LNCaP clone FGC (cell line): ENCODE measurements at regions not wholly inside any gene's neighbourhood (a gene's known extent, or its start where the extent isn't known, plus 50 kb on each side); places are given as distances from the start of the nearest gene placed in this dataset.

Experiments used
- DNase-seq: peaks from one replicate; pipeline ENCODE4 v3.0.0-alpha.2; 2011; ENCODE audit warnings: low read depth
- H3K4me3 ChIP-seq: 2 replicates; pipeline ENCODE4 v1.5.1; 2011; ENCODE audit warnings: mild to moderate bottlenecking, low read depth, low read length, control low read depth
- TF ChIP-seq, protein P1 (sequence below): IDR thresholded peaks from 2 replicates; pipeline ENCODE4 v1.5.1; 2012; ENCODE audit warnings: mild to moderate bottlenecking; ENCODE audit not compliant: control insufficient read depth, insufficient read depth; ENCODE audit errors: extremely low read depth

DNA sequence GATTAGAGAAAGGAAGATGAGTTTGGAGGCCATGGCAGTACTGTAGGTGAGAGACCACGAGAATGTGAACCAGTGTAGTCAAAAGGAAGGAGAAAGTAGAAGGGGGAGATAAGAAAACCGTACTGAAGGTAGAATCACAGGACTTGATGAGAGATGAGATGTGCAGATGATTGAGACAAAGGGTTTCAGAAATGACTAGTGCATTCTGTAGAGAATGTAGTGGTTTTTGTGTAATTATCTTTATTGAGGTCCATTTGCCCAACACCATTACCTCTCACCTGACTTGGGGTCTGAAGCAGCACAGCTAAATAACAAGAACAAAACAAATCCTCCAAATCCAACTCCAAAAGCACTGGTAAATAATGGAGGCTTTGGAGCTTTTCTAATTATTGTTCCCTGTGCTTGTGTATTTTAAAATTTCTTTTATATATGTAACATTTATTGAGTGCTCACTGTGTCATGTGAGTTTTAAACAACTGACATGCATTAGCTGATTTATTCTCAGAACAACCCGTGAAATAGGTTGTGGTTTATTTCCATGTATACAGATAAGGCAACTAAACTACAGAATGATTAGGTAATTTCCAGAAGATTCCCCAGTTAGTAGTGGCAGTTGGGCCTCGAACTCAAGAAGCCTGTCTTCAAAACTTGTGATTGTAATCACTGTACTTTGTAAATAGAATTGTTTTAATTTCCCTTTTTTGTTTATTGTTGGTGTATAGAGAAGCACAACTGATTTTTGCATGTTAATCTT, 390.0 kb downstream of the AEBP2 start:
- no peak overlapping the region for H3K4me3 ChIP-seq
- no peak for DNase-seq
- TF ChIP-seq, protein P1, sequence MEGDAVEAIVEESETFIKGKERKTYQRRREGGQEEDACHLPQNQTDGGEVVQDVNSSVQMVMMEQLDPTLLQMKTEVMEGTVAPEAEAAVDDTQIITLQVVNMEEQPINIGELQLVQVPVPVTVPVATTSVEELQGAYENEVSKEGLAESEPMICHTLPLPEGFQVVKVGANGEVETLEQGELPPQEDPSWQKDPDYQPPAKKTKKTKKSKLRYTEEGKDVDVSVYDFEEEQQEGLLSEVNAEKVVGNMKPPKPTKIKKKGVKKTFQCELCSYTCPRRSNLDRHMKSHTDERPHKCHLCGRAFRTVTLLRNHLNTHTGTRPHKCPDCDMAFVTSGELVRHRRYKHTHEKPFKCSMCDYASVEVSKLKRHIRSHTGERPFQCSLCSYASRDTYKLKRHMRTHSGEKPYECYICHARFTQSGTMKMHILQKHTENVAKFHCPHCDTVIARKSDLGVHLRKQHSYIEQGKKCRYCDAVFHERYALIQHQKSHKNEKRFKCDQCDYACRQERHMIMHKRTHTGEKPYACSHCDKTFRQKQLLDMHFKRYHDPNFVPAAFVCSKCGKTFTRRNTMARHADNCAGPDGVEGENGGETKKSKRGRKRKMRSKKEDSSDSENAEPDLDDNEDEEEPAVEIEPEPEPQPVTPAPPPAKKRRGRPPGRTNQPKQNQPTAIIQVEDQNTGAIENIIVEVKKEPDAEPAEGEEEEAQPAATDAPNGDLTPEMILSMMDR = no peak

DNA sequence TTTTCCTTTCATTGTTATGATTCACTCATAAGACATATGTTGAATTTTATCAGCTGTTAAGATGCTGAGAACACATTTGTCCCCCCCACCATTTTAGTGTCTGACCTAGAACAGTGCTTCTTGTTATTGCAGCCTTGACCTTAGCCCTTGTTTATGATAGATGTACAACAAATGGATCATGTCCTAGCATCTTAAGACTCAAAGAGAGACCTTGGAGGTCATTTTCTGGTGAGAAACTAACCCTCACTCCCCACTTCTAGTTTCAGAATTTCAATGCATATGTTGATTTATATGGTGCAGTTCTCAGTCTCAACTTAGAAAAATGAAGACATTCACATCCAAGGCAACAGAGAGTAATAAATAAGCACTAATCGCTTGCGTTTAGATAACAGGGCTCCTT, 391.2 kb downstream of the AEBP2 start:
- no peak overlapping the region for H3K4me3 ChIP-seq
- TF ChIP-seq, protein P1 = no peak
- DNase-seq = no peak

DNA sequence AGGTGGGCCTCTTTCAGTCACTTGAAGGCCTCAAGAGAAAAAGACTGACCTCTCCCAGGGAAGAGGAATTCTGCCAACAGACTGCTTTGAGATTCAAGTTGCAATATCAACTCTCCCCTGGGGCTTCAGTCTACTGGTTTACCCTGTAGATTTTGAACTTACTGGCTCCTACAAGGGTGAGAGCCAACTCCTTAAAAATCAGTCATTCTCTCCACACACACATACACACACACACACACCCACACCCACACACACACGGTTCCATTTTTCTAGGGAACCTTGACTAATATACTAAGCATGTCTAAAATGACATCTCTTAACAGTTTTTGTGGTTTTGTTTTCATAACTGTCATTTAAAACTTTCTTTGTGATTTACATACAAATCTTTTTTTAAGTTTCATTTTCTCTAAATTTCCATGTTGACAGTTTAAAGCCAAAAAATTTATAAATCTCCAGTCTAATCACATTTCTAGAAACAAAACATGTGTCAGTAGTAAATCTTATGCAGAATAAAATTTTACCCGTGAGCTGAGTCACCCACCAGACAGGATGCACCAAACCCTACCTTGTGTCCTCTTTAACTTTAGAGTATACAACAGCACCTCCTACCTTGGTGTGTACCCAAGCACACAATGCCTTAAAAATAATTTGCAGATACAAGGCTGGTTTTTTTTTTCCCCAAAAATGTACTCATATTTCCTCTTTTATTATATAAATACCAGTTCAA, 394.6 kb downstream of the AEBP2 start:
- no peak overlapping the region for H3K4me3 ChIP-seq
- no peak for DNase-seq
- TF ChIP-seq, protein P1 = no peak

DNA sequence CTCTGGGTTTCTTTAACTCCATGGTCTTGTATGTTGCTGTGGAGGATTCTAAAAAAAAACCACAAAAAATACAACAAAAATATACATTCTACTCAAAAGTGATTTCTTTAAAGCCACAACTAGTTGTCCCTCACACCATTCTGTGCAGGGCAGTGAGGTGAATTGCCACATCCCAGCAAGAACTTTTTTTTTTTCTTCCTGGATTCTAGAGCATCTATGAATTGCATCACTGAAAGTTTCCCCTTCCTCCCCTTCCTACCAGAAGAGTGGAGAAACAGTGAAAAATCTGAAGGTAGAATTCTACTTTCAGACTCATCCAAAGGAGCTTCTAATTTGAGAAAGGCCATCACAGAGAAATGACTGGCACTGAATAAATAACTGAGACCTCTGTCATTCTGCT, 395.3 kb downstream of the AEBP2 start:
- H3K4me3 ChIP-seq = no peak overlapping the region
- TF ChIP-seq, protein P1 = no peak
- DNase-seq = no peak

DNA sequence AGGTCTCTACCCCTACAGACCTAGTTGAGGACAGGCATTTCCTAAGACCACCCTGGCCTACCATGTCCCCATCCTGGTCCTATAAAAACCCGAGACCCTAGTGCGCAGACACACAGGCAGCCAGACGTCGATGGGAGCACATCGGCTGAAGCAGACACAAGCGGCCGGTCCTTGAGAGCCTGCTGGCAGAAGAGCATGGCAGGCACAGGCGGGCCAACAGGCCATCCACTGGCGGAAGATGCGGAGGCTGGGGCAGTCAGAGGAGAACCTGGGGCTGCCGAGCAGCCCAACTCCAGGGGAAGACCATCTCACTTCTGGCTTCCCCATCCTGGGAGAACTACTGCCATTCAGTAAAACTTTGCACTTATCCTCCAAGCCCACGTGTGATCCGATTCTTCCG, 396.8 kb downstream of the AEBP2 start:
- no peak for DNase-seq
- TF ChIP-seq, protein P1 = no peak

DNA sequence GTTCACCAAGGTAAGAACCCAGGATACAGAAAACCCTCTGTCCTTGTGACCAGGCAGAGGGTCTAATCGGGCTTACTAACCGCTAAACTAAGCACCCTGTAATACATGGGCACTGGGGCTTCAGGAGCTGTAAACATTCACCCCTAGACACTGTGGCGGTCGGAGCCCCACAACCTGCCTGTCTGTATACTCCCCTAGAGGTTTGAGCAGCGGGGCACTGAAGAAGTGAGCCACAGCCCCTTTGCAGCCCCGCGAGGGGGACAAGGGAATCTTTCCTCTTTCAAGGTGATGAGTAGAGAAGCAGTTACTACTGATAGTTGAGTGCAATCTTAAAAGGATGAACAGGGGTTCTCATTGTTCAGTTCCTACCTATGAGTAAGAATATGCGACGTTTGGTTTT, 397.2 kb downstream of the AEBP2 start:
- TF ChIP-seq, protein P1 = no peak

More for the DNA sequence above, 396.8 kb downstream of the AEBP2 start:
- no peak overlapping the region for H3K4me3 ChIP-seq

More for the DNA sequence above, 397.2 kb downstream of the AEBP2 start:
- no peak overlapping the region for H3K4me3 ChIP-seq
- DNase-seq = no peak
